Left lung (tissue), 4 donors: ENCODE measurements at regions not wholly inside any gene's neighbourhood (a gene's known extent, or its start where the extent isn't known, plus 50 kb on each side); places are given as distances from the start of the nearest gene placed in this dataset.
"Not testable (repeated sequence)": the region's sequence is repeated elsewhere in the genome, so short reads cannot be mapped to it uniquely, and the experiment has no call there.

Experiments
- ATAC-seq: fragments of 200-7000 bp; cut with Tn5 transposase; one replicate; pipeline ENCODE4 v1.9.1; 2020; ENCODE audit warnings: moderate library complexity
- DNase-seq, 4 donors: peaks; one replicate each; pipeline ENCODE4 v3.0.0-alpha.2; 2013 to 2020
- H3K27ac ChIP-seq, 2 donors: fragments of 200-600 bp; sonication (generic) in 1 of 2; one replicate each; pipeline versions ENCODE4 v1.5.0 to v1.8.0; 2020 to 2021
- H3K27me3 ChIP-seq, 2 donors: fragments of 200-600 bp; sonication (generic) in 1 of 2; one replicate each; pipeline versions ENCODE4 v1.5.0 to v1.8.0; 2020 to 2021
- H3K36me3 ChIP-seq, 2 donors: fragments of 200-600 bp; sonication (generic) in 1 of 2; one replicate each; pipeline versions ENCODE4 v1.5.0 to v1.8.0; 2020 to 2021
- H3K4me1 ChIP-seq, 2 donors: fragments of 200-600 bp; one replicate each; pipeline ENCODE4 v1.8.0; 2021
- H3K4me3 ChIP-seq, 2 donors: fragments of 200-600 bp; sonication (generic) in 1 of 2; one replicate each; pipeline versions ENCODE4 v1.5.0 to v1.8.0; 2020 to 2021; ENCODE audit warnings: mild to moderate bottlenecking in 1 of 2
- H3K9me3 ChIP-seq, 2 donors: fragments of 200-600 bp; sonication (generic) in 1 of 2; one replicate each; pipeline versions ENCODE4 v1.5.0 to v1.8.0; 2020 to 2021
- CTCF ChIP-seq, 2 donors: fragments of 200-600 bp; sonication (generic) in 1 of 2; IDR thresholded peaks; one replicate each; pipeline versions ENCODE4 v1.5.0 to v1.8.0; 2021; ENCODE audit warnings: antibody characterized with exemption in 2 of 2
- intact Hi-C, 2 donors: fragments of 100-400 bp; cut with DNase I; formaldehyde crosslinking; loops; one replicate each; pipeline versions ENCODE4 v1.11.2 to v1.14.2; 2022
- donor health status: DM: no; HTN: yes; CAD: no.
- donor health status: DM: no; HTN: no; CAD: no.

- no peaks in the 10 kb centered on the region for H3K4me1 ChIP-seq
- peaks cover 0 to 12% of the 10 kb centered on the region in 2 donors for H3K9me3 ChIP-seq
- no peak overlapping the region for H3K27ac ChIP-seq
- no peak for TF ChIP-seq CTCF (IDR thresholded peaks at IDR 0.05)
- no peak for ATAC-seq
- H3K27me3 ChIP-seq, result no peaks in the 10 kb centered on the region
- intact Hi-C loops, result no loop called here
- no peak for DNase-seq
- no peaks in the 10 kb centered on the region for H3K36me3 ChIP-seq
- H3K4me3 ChIP-seq, result no peak overlapping the region
These were observed 1154.6 kb downstream of the JRKL start for GRCh38 chr11:97544431-97544830.

GRCh38 chr11:97548280-97548679 lies 1158.5 kb downstream of the JRKL start:
- intact Hi-C loops, result no loop called here
- ATAC-seq, result no peak
- no peaks in the 10 kb centered on the region for H3K36me3 ChIP-seq
- no peaks in the 10 kb centered on the region for H3K27me3 ChIP-seq
- H3K27ac ChIP-seq, result no peak overlapping the region
- no peak overlapping the region for H3K4me3 ChIP-seq
- no peak for DNase-seq
- no peaks in the 10 kb centered on the region for H3K9me3 ChIP-seq
- H3K4me1 ChIP-seq, result no peaks in the 10 kb centered on the region
- no peak for TF ChIP-seq CTCF (IDR thresholded peaks at IDR 0.05)

GRCh38 chr11:97557399-97557798 lies 1167.6 kb downstream of the JRKL start:
- peaks cover 0 to 2% of the 10 kb centered on the region in 2 donors for H3K9me3 ChIP-seq
- DNase-seq (no peak), ATAC-seq (no peak)
- no peaks in the 10 kb centered on the region for H3K4me1 ChIP-seq
- no peaks in the 10 kb centered on the region for H3K27me3 ChIP-seq
- H3K27ac ChIP-seq, result no peak overlapping the region
- no peaks in the 10 kb centered on the region for H3K36me3 ChIP-seq
- intact Hi-C loops, result no loop called here
- TF ChIP-seq CTCF (IDR thresholded peaks at IDR 0.05), result no peak
- no peak overlapping the region for H3K4me3 ChIP-seq

GRCh38 chr11:97567801-97568200 lies 1178.0 kb downstream of the JRKL start:
- no peak overlapping the region for H3K27ac ChIP-seq
- no peak for ATAC-seq
- intact Hi-C loops, result no loop called here

DNA sequence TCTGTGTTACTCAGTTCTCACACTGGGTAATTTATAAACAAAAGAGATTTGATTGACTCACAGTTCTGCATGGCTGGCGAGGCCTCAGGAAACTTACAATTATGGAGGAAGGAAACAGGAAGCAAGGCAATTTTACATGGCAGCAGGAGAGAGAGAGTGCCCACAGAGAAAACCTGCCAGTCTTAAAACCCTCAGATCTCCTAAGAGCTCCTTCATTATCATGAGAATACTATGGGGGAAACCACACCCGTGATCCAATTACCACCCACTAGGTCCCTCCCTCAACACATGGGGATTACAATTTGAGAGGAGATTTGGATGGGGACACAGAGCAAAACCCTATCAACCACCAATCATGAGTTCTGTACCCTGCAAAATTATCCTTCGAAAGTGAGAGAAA lies 1180.8 kb downstream of the JRKL start:
- Histone ChIP-seq H3K27ac (no peak overlapping the region), H3K4me1 (no peaks in the 10 kb centered on the region), H3K4me3 (no peak overlapping the region), H3K36me3 (no peaks in the 10 kb centered on the region), H3K27me3 (no peaks in the 10 kb centered on the region), H3K9me3 (peaks cover 0 to 20% of the 10 kb centered on the region in 2 donors)
- no peak for TF ChIP-seq CTCF (IDR thresholded peaks at IDR 0.05)
- DNase-seq, result no peak
- no peak for ATAC-seq
- intact Hi-C loops, result no loop called here

More at GRCh38 chr11:97567801-97568200, 1178.0 kb downstream of the JRKL start:
- TF ChIP-seq CTCF (IDR thresholded peaks at IDR 0.05), result no peak
- H3K4me1 ChIP-seq, result no peaks in the 10 kb centered on the region
- no peak for DNase-seq
- no peaks in the 10 kb centered on the region for H3K27me3 ChIP-seq
- peaks cover 0 to 20% of the 10 kb centered on the region in 2 donors for H3K9me3 ChIP-seq
- no peaks in the 10 kb centered on the region for H3K36me3 ChIP-seq
- H3K4me3 ChIP-seq, result no peak overlapping the region

- DNase-seq, H3K4me3 ChIP-seq, ATAC-seq, H3K36me3 ChIP-seq, H3K4me1 ChIP-seq, H3K27ac ChIP-seq, intact Hi-C loops, H3K27me3 ChIP-seq: not testable (repeated sequence)
- peaks cover 0 to 10% of the 10 kb centered on the region in 2 donors for H3K9me3 ChIP-seq
These were observed 1184.0 kb downstream of the JRKL start for GRCh38 chr11:97573771-97574170.
